ENCODE measurements at regions not wholly inside any gene's neighbourhood (a gene's known extent, or its start where the extent isn't known, plus 50 kb on each side); places are given as distances from the start of the nearest gene placed in this dataset.

DNA sequence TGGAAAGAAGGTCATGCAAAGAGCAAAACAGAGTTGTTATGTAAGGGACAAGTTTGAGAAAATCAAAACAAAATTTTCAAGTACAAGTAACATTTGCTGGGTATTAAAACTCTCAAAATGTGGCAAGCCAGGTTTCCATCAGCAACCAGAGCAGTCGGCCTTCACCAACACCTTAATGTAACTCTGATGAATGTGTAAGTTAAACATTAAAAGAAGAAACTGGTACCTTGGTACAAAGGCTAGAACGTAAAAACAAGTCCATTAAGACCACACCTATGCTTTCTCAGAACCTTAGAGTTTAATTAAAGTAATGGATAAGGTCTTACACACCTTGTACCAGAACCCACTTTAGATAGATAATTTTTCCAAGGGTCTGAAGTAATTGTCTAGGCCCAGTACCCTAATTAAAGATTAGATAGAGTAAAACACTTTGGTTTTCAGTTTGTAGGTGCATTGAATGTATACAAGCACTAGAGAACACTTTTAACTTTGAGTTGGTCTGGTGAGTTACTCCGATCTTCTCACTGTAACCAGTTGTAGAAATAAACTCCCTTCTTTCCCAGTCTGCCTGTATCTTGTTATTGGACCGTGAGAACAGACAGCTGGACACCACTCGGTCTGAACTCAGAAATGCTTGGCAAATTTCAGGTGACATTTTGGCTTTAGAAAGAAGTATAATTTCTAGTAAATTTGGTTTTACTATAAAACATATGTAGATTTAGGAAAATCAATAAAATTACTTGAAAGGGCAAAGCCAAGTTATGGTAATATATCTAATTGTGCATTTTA, 319.4 kb downstream of the HTR1B start:
- DNase-seq (no peak), ATAC-seq (no peak)
- Histone ChIP-seq H3K27me3 (ENCODE audit: low read depth) (no peaks in the 10 kb centered on the region), H3K9me3 (no peaks in the 10 kb centered on the region), H3K4me3 (no peak overlapping the region), H3K36me3 (no peaks in the 10 kb centered on the region), H3K27ac (no peak overlapping the region), H3K4me1 (no peaks in the 10 kb centered on the region)
- intact Hi-C loops (cut with DNase I): no loop called here
- TF ChIP-seq, protein P1, sequence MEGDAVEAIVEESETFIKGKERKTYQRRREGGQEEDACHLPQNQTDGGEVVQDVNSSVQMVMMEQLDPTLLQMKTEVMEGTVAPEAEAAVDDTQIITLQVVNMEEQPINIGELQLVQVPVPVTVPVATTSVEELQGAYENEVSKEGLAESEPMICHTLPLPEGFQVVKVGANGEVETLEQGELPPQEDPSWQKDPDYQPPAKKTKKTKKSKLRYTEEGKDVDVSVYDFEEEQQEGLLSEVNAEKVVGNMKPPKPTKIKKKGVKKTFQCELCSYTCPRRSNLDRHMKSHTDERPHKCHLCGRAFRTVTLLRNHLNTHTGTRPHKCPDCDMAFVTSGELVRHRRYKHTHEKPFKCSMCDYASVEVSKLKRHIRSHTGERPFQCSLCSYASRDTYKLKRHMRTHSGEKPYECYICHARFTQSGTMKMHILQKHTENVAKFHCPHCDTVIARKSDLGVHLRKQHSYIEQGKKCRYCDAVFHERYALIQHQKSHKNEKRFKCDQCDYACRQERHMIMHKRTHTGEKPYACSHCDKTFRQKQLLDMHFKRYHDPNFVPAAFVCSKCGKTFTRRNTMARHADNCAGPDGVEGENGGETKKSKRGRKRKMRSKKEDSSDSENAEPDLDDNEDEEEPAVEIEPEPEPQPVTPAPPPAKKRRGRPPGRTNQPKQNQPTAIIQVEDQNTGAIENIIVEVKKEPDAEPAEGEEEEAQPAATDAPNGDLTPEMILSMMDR (IDR thresholded peaks at IDR 0.05): no peak

DNA sequence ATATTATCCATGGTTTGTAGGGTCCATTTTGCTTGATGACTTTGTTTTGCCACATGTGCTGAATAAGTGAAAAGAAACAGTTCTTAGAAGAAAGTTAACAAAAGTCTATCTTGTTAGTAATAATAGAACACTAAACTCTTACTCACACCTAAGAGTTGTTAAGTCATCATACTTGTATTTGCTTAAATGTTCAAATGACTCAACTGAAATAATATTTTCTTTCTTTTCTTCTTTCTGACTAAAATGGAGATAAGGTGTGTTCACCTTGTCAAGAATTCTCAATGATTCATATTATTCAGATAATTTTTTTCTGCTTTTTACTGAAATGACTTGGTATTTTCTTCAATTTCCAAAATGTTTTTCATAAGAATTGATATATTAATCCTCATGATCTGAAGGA, 327.2 kb downstream of the HTR1B start:
- ATAC-seq: no peak
- Histone ChIP-seq H3K4me1 (no peaks in the 10 kb centered on the region), H3K4me3 (no peak overlapping the region), H3K27ac (no peak overlapping the region), H3K27me3 (ENCODE audit: low read depth) (no peaks in the 10 kb centered on the region), H3K9me3 (no peaks in the 10 kb centered on the region), H3K36me3 (no peaks in the 10 kb centered on the region)
- TF ChIP-seq, protein P1 (IDR thresholded peaks at IDR 0.05): no peak
- intact Hi-C loops (cut with DNase I): no loop called here
- DNase-seq: no peak

DNA sequence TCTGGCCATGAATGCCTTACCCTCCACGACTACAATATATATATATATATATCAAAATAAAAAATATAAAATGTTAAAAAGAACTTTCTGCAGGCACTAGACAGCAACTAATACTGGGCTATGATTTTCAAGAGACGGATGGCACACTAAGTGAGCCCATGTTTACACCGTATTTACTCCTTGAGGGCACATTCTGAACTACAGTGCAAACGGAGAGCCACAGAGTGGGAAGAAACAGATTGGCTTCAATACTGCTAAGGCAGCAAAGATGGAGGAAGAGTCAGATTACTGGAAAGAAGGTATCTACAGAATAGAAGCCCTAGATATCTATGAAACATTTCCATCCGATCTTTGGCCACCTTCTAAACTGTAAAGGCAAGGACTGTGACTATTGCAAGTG, 330.3 kb downstream of the HTR1B start:
- Histone ChIP-seq H3K36me3 (no peaks in the 10 kb centered on the region), H3K9me3 (no peaks in the 10 kb centered on the region), H3K27me3 (ENCODE audit: low read depth) (no peaks in the 10 kb centered on the region), H3K4me1 (no peaks in the 10 kb centered on the region), H3K4me3 (no peak overlapping the region), H3K27ac (no peak overlapping the region)
- TF ChIP-seq, protein P1 (IDR thresholded peaks at IDR 0.05): no peak
- intact Hi-C loops (cut with DNase I): no loop called here
- DNase-seq: no peak
- ATAC-seq: no peak

DNA sequence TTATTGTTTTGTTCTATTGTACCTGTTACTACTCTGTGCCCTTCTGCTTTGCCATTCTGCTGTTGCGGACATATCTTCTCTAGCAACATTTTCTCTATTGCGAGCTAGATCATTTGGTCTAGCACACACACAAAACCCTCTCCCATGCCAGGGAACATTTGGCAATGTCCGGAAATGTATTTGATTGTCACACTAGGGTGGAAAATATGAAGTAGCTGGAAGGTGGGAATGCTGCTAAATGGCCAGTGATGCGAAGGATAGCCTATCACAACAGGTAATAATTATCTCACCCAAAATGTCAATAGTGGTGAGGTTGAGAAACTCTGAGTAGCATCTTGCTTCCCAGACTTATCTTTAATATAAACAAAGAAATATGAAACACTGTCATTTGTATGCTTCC, 331.9 kb downstream of the HTR1B start:
- Histone ChIP-seq H3K36me3 (no peaks in the 10 kb centered on the region), H3K27ac (no peak overlapping the region), H3K27me3 (ENCODE audit: low read depth) (no peaks in the 10 kb centered on the region), H3K9me3 (no peaks in the 10 kb centered on the region), H3K4me1 (no peaks in the 10 kb centered on the region), H3K4me3 (no peak overlapping the region)
- no peak for ATAC-seq
- DNase-seq: no peak
- intact Hi-C loops (cut with DNase I): no loop called here
- TF ChIP-seq, protein P1 (IDR thresholded peaks at IDR 0.05): no peak

GRCh38 chr6:77124604-77125003, 338.7 kb downstream of the HTR1B start:
- ATAC-seq: no peak
- no peak for DNase-seq
- no peaks in the 10 kb centered on the region for H3K36me3 ChIP-seq
- H3K27ac ChIP-seq: no peak overlapping the region
- intact Hi-C loops (cut with DNase I): no loop called here
- H3K27me3 ChIP-seq (ENCODE audit: low read depth): no peaks in the 10 kb centered on the region
- no peaks in the 10 kb centered on the region for H3K9me3 ChIP-seq
- H3K4me3 ChIP-seq: no peak overlapping the region
- no peaks in the 10 kb centered on the region for H3K4me1 ChIP-seq
- TF ChIP-seq, protein P1 (IDR thresholded peaks at IDR 0.05): no peak
